Esophagus mucosa (tissue), 1 donor: ENCODE measurements at regions not wholly inside any gene's neighbourhood (a gene's known extent, or its start where the extent isn't known, plus 50 kb on each side); places are given as distances from the start of the nearest gene placed in this dataset.

Experiments
- ATAC-seq: fragments of 200-7000 bp; cut with Tn5 transposase; one replicate; pipeline ENCODE4 v1.9.1; 2020
- donor health status: DM: yes; HTN: yes; CAD: no.

DNA sequence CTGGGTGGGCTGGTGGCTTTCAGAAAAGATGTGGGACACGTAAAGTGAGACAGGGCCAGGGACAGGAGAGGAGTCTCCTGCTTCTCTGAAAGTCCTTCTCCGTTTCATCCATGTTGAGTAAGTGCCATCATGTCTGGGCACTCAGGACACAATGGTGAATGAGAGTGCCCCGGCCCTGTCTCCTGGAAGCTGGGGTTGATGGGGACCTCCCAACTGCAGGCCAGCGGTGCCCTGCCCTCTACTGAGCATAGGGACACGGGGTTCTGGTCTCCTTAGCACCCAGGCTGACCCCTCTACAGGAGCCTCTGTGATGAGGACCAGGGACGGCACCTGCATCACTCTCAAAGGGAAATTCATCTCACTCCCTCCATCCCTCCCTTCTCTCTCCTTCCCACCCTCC is 772.3 kb downstream of the BRD1 start:
- no peak for ATAC-seq

DNA sequence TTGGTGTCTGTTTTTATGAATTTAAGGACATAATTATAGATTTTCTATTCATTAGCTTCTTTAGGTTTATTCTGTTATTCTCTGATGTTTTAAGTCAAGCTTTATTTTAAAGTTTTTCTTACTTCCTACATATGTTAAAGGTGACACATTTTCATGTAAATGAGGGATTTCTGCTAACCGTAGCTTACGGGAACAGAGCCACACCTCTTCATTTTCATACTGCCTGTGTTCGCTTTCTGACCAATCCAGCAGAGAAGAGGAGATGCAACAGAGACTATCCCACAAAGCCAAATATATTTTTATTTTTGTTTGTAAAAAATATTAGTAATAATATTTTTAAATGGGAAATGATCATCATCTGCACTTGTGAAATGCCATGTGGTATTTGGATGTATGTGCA is 774.1 kb downstream of the BRD1 start:
- ATAC-seq: no peak

DNA sequence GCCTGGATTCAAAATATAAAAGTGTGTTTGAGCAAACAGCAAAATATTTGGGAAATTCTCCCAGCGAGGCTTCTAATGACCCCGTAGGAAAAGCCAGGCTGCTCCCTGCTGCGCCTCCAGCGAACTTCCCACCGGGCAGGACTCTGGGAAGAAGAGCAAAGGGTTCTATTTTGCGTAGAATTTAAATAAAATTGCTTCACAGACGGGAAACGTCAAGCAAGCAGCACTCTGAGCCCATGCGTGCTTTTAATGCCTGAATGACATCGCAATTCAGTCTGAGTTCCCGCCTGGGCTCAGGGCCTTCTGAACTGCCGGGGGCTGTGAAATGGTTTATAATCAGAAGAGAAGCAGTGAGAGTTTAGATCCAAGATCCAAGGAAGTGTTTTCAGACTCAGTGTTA is 775.1 kb downstream of the BRD1 start:
- ATAC-seq: no peak

DNA sequence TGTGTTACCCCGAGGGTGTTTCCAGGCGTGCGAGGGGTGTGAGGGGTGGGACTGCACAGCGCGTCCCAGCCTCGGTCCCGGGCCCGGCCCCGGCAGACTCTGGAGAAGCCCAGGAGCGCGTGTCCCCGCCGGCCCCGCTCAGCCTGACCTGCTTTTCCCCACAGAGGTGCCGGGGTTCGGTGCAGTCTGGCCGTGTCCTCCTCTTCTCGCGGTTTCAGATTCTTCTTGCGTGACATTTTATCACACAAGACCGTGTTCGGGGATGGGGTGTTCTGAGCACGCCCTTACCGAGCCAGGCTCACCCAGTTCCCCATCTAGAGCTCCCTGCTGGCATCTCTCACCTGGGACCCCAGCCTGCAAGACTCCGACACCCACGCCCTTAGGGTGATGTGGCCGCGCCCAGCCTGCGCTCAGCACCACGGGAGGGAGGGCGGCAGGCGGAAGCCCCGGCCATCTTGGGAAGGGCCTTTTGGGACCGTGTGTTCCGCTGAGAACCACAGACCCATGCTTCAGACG is 775.6 kb downstream of the BRD1 start:
- peak; percentile 52 for ATAC-seq

DNA sequence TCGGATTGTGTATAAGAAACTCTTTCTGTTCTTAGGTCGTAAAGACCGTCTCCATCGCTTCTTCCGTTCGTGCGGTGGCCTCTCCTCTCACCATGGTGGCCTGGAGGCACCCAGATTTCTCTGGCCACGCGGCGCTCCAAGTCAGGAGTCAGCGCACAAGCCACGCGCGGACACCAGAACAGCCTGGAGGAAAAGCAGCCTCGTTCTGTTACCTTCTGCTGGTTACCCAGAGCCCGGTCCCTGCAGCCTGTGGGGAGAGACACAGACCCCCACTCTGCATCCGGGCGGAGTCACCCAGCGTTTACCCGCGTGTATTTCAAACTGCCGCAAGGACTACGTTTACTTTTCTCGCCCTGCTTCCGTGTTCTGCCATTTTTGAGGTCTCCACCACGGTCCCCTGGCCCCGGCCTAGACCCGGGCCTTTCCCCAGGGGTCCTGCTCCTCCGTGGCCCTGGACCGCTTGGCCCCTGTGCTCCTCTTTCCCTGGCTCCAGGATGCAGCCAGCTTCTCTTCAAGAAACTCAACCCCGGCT is 776.1 kb downstream of the BRD1 start:
- ATAC-seq: no peak

DNA sequence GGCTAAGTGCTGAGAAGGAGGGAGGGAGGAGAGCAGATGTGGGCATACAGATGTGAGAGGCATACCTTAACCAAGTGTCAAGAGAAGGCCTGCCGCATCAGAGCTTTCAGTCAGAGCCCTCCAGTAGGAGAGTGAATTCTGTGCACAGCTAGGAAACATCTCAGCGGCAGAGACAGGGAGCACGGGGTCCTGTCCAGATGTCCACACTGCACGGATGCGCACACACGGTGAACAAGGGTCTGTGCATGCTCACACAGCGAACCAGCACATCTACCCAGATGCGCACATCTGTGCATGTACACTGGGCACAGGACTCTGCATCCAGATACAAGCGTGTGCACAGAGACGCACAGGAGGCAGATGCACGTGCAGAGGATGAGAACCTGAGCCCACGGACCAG is 778.0 kb downstream of the BRD1 start:
- no peak for ATAC-seq

DNA sequence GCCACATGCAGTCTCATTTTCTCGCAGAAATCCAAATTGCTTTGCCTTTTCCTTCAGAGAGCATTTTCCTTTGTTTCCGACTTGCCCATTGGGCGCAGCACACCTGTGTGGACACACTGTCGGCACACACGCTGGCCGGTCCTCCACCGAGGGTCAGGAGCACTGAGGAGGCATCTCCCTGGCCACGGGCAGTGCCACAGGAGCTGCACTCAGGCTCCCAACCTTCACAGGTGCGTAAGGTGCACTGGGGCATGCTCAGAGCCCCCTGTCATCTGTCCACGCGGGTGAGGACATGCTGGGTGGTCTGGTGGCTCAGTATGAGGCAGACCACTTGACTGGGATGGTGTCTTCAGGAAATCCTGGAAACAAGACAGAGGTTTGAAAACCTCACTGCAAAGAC is 779.1 kb downstream of the BRD1 start:
- no peak for ATAC-seq

DNA sequence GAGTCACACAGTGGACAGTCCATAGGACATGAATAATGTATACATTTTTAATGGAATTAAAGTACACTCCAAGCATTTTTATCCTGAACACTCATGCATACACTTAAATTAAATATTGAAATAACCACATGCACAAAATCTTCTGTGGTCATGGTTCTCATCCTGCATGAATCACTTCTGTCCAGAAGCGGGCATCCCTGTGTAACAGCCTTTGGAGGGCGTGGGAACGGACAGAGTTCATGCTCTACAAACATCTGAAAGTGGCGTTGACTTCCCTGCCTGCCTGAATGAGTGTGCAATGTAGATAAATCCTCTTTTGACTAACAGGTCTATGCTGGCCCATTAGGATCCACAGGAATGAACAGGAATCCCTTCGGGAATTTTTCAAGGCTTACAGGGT is 780.2 kb downstream of the BRD1 start:
- no peak for ATAC-seq

DNA sequence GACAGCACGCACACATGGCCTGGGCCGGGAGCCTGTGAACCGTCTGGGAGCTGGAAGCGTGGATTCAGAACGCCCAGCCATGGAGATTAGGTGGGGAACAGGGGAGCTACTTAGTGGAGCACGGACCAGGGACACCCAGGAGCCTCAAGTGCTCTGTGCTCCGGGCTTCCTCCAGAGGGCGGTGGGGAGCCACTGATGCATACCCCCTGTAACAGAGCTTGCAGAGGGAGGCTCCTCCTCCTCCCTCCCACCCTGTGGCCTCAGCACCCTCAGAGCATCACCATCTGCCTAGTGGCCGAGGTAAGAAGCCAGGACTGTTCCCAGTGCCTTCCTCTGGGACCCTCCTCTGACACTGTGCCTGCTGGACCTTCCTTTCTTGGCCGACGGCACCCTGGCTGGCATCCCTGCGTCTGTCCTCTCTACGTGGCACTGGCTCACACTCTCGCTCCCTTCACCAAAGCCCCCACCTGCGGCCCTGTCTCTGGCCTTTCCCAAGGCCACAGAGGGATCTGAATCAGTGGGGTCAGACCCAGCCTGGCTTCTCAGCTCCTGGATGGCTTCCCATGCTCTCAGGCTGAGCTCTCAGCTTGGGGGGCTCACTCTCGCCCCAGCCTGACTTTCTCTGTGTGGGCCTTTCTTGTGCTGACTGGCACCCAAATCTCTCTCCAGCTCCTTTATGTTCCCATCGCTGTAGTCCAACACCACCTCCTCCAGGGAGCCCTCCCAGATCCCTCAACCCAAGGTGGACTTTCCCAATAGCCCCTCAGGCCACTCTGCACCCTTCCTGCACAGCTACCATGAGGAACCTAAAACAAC is 780.9 kb downstream of the BRD1 start:
- ATAC-seq: peak; percentile 30

DNA sequence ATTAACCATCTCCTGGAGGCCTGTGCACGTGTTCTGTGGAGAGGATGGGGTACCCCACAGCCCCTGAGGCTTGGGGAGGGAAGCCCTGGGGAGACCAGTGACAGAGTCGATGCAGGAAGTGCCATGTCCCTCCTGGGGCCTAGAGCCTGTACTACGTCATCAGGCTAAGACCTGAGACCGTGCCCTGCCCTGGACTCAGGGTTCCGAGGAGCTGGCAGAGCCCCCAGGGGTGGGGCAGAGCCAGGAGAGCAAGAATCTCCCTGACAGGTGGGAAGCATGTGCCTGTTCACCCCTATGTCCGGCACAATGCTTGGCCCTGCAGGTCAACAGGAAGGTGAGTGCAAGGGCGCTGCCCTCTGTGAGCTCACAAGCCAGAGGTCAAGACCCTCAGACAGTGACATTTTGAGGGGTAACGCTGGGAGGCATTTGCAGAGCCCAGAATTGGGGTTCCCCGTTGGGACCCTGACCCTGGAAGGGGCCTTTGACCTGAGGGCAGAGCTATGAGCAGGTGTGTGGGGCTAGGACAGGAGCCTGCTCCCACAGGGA is 781.6 kb downstream of the BRD1 start:
- ATAC-seq: no peak

DNA sequence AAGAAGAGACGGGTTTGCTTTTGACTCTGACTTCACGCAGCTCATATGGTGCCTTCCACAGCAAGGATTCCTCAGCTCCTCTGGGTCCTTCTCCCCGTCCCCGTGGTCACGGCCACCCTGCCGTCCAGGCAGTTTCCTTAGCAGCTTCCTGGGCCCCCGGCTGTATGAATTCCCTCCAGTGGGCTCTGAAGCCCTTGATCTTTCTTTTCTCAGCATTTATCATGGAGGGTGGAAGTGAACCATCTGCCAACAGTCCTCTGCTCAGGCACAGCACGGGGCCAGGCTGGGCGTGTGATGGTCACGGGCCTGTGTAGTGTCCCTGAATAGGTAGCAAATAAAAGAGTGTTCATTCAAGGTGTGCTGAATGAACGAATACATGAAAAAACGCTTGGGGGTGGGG is 782.4 kb downstream of the BRD1 start:
- ATAC-seq: no peak

DNA sequence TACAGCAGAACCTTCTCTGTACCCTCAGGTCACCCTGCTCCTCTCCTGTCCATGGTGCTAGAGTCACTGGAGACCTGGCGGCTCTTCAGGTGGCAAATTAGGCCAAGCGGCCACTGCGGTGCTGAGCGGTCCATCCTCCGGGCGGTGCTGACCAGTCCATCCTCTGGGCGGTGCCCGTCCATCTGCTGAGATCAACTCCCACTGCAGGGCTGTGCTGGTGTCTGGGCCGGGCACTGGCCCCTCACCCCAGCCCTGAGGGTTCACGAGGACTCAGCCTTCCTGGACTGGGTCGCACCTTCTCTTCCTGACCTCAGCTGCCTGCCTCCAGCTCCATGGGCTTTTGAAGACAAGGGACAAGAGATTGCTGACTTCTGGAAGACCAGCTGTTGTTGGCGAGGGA is 782.9 kb downstream of the BRD1 start:
- no peak for ATAC-seq

DNA sequence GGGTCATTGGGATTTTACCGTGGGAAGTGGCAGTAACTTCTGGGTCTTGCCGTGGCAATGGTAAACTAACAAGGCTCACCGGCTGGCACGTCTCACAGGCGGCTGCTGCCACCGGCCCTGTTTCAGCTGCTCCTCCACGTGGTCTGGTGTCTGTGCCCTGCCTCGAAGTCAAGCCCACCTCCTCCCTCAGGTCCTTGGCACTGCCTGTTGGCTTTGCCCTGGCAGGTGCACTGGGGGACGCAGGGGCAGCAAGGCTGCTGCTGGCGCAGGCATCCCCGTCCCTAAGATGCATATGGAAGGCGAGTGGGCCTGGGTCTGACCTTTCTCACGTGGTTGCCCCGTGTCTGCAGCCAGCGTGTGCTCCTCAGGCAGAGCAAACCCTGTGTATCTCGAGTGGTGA is 783.6 kb downstream of the BRD1 start:
- ATAC-seq: no peak

DNA sequence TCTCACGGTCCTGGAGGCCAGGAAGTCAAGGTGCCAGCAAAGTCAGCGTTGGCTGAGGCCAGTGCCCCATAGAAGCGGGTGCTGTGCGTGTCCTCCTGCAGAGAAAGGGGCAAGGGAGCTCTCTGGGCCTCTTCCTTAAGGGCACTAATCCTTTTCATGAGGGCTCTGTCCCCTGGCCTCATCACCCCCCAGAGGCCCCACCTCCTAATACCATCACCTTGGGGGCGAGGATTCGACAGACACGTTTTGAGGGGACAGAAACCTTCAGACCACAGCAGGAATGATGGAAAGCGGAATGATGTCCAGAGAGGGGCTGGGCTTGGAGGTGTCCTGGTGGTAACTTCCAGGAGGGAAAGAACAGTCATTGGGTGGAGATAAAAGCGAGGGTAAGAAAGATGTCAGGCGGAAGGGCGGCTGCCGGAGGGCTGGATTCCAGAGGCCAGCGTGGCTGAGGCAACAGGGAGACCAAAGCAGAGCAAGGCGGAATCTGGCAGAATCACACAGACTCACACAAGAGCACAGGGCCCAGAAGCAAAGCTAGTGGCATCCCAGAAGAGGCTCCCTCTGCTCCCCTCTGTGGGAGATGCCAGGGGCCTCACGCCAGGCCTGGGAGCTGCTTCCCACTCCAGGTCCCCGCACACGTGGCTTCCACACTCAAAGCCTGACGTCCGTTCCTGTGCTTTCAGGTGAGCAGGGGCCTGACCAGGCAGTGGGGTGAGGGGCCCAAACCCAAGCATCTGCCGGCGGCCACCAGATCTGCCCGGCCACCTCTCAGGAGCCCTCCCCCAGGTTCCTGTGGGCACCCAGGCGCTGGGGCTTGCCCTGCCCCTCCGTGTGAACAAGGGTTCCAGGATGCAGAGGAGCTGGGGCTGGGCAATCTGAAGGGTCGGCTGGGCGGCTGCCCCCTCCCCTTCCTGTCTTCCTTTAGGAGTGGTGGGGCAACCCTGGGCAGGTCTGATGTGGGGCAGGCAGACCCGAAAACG is 784.5 kb downstream of the BRD1 start:
- ATAC-seq: no peak

DNA sequence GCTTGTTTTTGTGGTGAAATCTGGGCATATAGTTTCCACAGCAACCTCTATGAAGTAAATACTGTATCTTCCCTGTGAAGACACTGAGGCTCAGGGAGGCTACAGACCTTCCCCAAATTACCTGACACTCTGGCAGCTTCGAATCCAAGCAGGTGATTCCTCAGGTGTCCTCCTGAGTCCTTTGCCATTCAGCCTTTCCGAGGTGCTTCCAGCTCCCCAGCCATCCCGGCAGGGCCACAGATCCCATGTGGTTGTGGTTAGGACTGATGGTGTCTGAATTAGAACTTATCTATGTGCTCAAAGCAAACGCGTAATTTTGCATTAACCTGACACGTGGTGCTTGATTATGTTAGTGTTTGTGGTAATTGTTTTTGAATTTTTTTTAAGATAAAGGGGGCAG is 785.6 kb downstream of the BRD1 start:
- no peak for ATAC-seq

DNA sequence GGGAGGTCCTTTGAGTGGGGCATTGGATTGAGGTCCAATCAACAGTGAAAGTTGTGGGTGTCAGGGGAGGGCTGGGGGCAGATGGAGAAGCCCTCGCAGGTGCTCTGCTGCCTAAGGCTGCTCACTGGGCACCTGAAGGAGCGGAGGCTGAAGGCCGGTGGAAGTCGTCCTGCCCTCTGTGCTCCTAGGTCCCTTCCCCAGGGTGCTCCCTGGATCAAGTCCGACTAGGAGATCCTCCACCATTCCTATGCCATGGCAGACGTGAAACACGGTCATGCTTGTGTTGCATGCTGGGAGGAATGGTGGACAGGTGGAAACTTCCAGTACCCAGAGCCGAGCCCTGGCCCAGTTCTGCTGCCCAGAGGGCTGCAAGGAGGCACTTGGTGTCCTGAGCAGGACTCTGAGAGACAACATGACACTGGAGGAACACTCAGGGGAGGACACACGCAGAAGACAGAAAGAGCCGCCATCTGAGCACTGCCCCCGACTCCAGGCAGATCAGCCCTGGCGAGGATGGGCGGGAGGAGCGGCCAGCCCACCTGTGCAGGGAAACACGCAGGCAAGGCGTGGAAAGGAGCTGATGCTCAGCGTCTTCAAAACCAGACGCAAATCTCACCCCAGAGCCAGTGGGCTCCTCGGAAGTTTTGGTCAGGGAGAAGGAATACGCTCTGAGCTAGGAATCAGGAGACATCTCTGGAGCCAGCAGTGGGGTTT is 786.8 kb downstream of the BRD1 start:
- ATAC-seq: no peak

DNA sequence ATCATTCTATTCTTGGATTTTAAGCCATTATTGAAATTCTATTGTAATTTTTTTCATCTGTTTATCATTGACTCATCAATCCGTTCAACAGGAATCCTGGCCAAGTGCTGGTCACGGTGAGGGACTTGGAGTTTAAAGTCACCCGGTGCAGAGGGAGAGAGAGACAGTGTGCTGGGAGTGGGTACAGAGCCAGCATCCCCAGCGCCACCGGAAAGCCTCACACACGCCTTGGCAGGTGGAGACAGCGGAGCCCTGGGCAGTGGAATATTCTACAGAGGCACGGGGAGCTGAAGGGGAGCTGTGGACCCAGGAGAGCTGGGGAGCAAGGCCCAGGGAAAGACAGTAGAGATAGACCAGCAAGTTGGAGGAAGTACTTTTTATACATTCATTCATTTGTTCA is 787.6 kb downstream of the BRD1 start:
- no peak for ATAC-seq

DNA sequence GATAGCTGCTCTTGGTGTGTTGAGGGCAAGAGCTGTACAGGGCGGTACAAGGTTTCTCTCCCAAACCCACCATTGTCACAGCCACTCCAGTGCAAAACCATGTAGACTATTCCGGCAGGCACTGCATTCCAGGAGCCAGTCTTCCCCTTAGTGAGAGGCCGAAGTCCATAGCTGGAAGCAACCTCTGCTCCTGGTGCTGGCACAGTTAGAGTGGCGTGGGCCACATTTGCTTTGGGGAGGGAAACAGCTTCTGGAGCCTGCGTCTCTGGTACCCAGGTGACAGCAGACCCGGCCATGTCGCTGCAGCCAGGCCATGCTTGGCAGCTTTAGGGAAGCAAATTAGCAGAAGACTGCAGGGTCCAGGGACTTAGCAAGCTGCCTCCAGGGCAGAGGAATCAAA is 788.0 kb downstream of the BRD1 start:
- ATAC-seq: no peak

DNA sequence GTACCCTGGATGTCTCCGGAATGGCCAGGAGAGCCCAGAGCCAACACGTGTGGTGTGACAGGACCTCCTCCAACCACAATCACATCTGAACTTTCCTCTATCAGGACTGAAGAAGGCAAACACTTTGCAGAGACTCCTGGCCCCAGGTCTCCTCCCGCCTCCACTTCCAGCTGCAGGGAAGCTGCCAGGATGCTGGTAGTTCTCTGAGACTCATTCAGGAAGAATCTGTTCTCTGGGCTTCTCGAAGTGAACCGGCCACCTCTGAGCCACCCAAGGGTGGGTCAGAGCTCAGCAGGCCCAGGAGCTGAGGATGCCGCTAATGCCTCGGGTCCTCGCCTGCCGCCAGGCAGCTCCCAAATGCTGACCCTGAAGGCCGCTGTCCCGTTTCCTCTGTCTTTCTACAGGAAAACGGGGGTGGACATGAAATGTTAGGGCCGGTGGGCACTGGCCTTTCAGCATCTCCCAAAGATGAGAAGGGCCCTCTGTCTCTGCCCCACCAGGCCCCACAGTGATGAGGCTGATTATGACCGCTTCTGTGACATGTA is 789.9 kb downstream of the BRD1 start:
- ATAC-seq: no peak

DNA sequence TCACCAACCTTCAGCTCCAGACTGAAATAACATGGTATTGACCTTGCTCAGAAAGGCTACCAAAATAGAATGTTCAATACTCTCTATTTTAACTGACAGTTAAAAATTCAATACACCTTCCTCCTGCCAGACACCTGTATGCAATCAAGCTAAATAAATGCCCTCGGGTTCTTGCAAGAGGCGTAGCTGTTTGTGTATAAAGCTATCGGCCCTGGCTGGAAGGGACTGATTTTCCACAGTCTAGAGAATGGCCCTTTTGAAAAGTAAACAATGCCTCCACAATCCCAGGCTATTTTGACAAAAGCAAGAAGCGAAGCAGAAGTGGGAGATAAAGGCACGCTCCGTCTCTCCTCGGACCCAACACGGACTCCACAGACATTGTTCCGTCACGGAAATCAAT is 791.2 kb downstream of the BRD1 start:
- ATAC-seq: no peak

DNA sequence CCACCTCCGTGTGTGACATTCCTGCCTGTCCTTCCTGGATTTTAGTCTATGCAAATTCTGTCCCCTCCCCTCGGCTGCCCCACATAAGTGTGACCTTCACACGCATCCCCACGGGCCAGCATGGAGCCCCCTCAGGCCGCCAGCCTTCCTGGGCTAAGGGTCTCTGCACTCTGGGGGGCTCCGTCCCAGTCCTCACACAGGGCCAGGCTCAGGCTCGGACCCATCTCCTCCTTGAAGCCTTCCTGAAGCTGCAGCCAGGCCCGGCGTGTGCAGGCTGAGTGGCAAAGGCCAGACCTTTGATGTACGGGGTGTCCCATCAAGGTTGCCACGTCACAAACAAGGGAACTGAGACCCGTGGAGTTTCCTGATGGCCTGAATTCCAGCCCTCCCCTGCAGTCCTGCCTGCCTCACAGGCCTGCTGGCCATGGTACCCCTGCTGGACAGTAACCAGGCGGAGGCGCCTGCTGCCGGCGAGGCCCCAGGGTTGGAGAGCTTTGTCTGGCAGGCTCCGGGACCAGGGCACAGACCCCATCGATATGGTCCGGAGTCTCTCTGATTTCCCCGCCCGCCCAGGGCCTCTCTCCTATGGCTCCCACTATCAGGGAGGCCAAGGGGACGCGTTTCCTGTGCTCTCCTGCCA is 791.7 kb downstream of the BRD1 start:
- ATAC-seq: no peak
